ENCODE measurements at regions not wholly inside any gene's neighbourhood (a gene's known extent, or its start where the extent isn't known, plus 50 kb on each side); places are given as distances from the start of the nearest gene placed in this dataset.
"Not testable (repeated sequence)": the region's sequence is repeated elsewhere in the genome, so short reads cannot be mapped to it uniquely, and the experiment has no call there.

GRCh38 chr14:99995700-99996356 is 69.4 kb upstream of the EVL start:
- DNase-seq = peak; percentile 9 to 65

GRCh38 chr14:99996951-99997571 is 68.2 kb upstream of the EVL start:
- no peak for DNase-seq

GRCh38 chr14:100000398-100000797 is 64.8 kb upstream of the EVL start:
- not testable (repeated sequence) for DNase-seq

DNA sequence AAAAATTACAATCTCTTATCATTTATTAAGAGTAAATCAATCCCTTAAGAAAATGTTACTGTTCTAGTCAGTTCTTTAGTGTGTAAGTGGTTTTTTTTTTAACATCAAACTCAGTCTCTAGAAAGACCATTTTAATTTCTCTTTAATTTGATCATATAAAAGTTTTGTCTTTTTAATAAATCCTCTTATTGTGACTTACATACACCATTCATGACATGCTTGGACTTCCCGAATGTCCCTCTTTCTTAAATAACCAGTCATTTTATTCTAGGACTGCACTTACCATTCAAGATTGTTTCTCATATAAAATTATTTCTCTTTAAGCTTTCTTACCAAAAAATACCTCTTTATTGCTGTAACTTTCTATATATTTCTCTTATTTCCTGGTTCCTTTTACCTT is 60.8 kb upstream of the EVL start:
- no peak for DNase-seq

DNA sequence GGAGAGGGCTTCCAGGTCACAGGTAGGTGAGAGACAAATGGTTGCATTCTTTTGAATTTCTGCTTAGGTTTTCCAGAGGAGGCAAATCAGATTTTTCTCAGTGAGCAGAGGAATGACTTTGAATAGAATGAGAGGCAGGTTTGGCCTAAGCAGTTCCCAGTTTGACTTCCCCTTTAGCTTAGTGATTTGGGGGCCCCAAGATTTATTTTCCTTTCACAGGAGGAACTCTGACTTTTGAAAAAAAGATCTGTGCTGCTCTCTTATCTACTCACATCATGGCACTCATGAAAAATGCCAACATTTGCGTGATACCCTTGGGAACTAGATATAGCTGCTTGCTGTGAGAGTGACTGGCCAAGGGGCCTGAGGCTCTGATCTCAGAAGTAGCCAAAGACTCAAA is 58.0 kb upstream of the EVL start:
- DNase-seq = no peak

- not testable (repeated sequence) for DNase-seq
Observed at GRCh38 chr14:100009802-100010201, 55.4 kb upstream of the EVL start.

DNA sequence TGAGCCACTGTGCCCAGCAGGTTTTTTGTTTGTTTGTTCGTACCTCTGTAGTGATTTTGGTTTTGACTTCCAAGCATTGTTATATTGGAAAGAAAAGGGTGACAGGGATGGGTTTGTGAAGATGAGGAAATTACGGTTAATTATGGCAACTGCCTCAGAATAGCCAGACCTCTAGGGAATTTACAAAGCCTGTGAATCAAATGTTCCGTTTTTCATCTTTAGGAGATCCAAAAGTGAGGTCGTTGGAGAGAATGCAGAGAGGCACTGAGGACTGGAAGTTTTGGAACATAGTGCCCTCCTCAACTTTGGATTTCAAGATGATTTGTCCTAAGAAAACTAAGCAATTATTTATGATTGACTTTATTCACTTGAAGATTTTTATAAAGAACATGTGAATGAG is 54.5 kb upstream of the EVL start:
- no peak for DNase-seq

DNA sequence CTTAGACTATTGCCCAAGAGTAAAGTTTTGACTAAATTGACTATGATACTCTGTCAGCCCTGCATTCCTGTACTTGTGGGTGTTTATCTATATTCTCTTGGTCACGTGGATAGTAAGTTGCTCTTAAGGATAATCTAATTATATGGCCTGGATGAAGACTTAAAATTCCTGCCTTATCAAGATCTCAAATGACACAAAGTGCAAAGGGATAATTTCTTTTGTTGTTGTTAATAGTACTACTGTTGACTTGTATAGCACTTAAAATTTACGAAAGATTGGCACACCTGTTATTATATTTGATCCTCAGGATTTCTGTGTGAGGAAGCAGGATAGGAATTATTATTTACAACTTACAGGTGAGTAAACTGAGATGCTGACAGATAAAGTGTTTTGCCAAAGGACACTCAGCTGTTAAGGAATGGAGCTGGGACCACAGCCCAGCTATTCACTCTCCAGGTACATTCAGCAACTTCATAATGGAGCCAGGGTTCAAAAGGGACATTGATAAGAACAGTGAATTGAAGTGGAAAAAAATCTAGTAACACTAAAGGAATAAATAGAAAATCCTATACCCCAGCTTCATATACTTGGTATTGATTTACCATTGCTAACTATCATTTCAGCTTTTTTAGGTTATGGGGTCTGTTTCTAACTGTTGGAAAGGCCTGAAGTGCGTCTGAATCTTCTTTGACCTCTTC is 53.4 kb upstream of the EVL start:
- no peak for DNase-seq

GRCh38 chr14:100012478-100013327 is 52.5 kb upstream of the EVL start:
- no peak for DNase-seq

DNA sequence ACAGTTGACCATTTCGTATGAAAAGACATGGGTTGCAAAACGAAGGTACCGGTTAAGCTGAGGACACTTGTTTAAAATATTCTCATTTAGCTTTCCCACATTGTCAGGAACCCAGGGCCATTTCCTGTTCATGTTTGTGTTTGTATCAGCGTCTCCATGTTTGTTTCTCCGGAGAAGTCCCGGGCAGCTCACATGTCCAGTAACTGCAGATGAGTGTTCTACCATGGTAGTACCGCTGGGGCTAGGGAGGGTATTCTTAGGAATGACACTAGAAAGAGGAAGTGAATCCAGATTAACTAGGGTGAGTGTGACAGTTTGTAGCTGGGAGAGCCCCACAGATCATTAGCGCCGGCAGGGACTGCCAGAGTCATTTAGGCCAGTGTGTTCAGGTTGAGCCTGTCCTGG is 50.0 kb upstream of the EVL start:
- no peak for DNase-seq
